GM10248 (cell line): ENCODE measurements at regions not wholly inside any gene's neighbourhood (a gene's known extent, or its start where the extent isn't known, plus 50 kb on each side); places are given as distances from the start of the nearest gene placed in this dataset.

Experiments used
- CTCF ChIA-PET: fragments of 300-600 bp; sonication (Branson Sonifier 250); formaldehyde crosslinking; extraction: SDS; loops from one replicate; lab custom pipeline; 2021; ENCODE audit warnings: antibody characterized with exemption; lab: Yijun Ruan, JAX
- POLR2A ChIA-PET: fragments of 350-650 bp; sonication (Branson Sonifier 250); formaldehyde crosslinking; extraction: SDS; loops from one replicate; lab custom pipeline; 2020; ENCODE audit warnings: antibody characterized with exemption; lab: Yijun Ruan, JAX
- DNase-seq: peaks from one replicate; pipeline ENCODE4 v3.0.0; 2012; ENCODE audit errors: extremely low spot score
- TF ChIP-seq, protein P1 (sequence below): IDR thresholded peaks from 2 replicates; pipeline ENCODE4 v1.5.1; 2012; ENCODE audit warnings: mild to moderate bottlenecking, low read depth; ENCODE audit errors: extremely low read depth, missing control alignments, control extremely low read depth

- ChIA-PET CTCF (interaction anchor here (0.8 kb wide), 1 partner anchor 114 kb away, joined by 3 read pairs; no protein-coding TSS in a partner anchor), POLR2A (no interaction called here)
- TF ChIP-seq, protein P1, sequence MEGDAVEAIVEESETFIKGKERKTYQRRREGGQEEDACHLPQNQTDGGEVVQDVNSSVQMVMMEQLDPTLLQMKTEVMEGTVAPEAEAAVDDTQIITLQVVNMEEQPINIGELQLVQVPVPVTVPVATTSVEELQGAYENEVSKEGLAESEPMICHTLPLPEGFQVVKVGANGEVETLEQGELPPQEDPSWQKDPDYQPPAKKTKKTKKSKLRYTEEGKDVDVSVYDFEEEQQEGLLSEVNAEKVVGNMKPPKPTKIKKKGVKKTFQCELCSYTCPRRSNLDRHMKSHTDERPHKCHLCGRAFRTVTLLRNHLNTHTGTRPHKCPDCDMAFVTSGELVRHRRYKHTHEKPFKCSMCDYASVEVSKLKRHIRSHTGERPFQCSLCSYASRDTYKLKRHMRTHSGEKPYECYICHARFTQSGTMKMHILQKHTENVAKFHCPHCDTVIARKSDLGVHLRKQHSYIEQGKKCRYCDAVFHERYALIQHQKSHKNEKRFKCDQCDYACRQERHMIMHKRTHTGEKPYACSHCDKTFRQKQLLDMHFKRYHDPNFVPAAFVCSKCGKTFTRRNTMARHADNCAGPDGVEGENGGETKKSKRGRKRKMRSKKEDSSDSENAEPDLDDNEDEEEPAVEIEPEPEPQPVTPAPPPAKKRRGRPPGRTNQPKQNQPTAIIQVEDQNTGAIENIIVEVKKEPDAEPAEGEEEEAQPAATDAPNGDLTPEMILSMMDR: no peak
These were observed 112.1 kb upstream of the FAM204A start for GRCh38 chr10:118454211-118454610.

DNA sequence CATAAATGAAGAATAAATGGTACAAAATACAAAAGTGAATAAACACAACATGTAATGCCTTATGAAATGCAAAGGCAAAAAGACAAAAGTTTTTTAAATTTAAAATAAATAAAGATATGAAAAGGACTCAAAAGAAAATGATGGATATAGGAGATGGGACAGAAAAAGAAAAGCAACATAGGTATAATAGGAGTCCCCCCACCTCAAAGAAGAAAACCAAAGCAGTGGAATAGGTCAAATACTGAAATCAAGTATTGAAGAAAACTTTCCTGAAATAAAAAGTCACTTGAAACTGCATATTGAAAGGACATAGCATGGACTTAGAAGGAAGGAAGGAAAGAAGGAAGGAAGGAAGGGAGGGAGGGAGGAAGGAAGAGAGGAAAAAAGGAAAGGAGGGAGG is 110.0 kb upstream of the FAM204A start:
- POLR2A ChIA-PET: no interaction called here
- TF ChIP-seq, protein P1: no peak
- CTCF ChIA-PET: interaction anchor here (9.1 kb wide), 1 partner anchor 8 kb away, joined by 47 read pairs; no protein-coding TSS in a partner anchor
- no peak for DNase-seq

More at GRCh38 chr10:118454211-118454610, 112.1 kb upstream of the FAM204A start:
- no peak for DNase-seq

DNA sequence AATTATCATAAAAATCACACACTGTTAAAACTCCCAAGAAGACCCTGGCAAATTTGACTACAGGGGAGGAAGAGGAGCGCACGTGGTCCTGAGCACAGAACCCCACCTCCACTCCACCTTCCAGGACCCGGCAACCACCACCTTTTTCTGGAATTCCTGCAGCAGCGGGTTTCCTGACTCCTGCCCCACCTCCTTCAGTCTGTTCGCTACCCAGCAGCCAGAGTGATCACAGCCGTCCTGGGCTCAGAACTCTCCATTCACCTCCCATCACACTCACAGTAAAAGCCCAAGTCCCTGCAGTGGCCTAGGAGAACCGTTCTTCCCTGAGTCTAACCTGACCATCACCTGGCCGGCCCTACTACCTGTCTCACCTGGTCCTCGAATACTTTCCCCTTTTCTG is 107.4 kb upstream of the FAM204A start:
- TF ChIP-seq, protein P1: no peak
- ChIA-PET CTCF (interaction anchor here (1.2 to 9.1 kb wide), 2 partner anchors 11 to 26 kb away, joined by 5 to 47 read pairs; no protein-coding TSS in a partner anchor), POLR2A (no interaction called here)
- no peak for DNase-seq

DNA sequence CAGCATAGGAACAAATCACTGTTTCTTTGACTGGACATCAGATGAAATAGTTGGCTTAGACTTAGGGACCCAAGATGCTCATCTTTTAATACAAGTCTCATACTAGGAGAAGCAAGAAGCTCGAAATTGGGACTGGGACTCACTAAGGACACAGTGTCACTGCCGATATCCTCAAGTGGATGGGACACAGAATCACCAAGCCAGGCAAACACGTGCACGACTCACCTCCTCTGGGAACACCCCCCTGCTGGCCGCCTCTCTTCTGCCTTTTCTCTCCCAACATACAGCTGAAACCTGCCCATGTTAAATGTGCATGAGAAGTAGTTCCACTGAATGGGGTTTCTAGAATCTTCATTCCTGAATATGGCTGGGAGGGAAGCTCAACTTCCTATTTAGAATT is 106.6 kb upstream of the FAM204A start:
- no peak for DNase-seq
- POLR2A ChIA-PET: no interaction called here
- CTCF ChIA-PET: interaction anchor here (1.2 to 9.1 kb wide), 4 partner anchors 10 to 26 kb away, joined by 4 to 47 read pairs (median 5); no protein-coding TSS in a partner anchor
- TF ChIP-seq, protein P1: no peak

GRCh38 chr10:118447478-118448270 is 105.5 kb upstream of the FAM204A start:
- POLR2A ChIA-PET: no interaction called here
- CTCF ChIA-PET: interaction anchor here (1.7 to 9.1 kb wide), 3 partner anchors 9 to 16 kb away, joined by 4 to 47 read pairs (median 5); no protein-coding TSS in a partner anchor
- TF ChIP-seq, protein P1: no peak
- DNase-seq: no peak

DNA sequence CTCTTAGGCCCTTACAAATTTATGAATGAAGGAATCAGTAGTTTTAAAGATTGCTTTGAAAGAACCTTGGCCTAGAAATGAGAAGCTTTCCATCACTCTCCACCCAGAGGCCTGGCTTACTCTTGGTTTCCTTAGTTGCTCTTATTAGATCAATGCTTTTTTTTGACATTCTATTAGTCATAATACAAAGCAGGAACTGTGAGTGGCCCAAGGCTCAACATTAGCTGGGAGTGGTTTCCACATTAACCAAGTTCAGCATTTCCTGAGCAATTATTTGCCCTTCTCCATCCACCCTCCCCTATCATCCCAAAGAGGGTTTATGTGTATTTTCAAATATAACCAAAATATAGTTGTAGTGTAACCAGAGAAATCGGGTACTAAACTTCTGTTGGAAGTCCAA is 103.4 kb upstream of the FAM204A start:
- CTCF ChIA-PET: interaction anchor here (9.1 kb wide), 1 partner anchor 15 kb away, joined by 47 read pairs; no protein-coding TSS in a partner anchor

More for the DNA sequence above, 103.4 kb upstream of the FAM204A start:
- TF ChIP-seq, protein P1: no peak
- DNase-seq: no peak
- POLR2A ChIA-PET: no interaction called here
